ENCODE measurements at regions not wholly inside any gene's neighbourhood (a gene's known extent, or its start where the extent isn't known, plus 50 kb on each side); places are given as distances from the start of the nearest gene placed in this dataset.

DNA sequence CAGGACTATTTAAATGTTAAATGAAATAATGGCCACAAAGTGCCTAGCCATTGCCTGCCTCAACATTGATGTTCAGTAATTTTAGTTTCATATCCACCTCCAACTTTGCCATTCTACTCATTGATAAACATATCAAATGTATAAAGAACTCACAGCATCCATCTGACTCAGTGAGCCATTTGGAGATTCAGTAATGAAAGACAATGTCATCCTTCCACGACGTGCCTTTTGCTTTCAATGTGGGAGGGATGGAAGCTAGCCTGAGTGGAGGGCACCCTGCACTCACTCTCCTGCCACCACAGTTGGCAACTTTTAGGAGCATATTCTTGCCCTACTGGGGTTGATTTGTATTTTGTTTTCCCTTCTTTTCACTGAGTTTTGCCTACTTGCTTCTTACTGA is 151.5 kb downstream of the GLUL start:
- H3K27me3 ChIP-seq (ENCODE audit: control insufficient read depth, extremely low read depth, insufficient read depth, low read length) = no peaks in the 10 kb centered on the region
- H4K20me1 ChIP-seq (ENCODE audit: control insufficient read depth, extremely low read depth, insufficient read depth, low read length) = no peaks in the 10 kb centered on the region
- H3K4me2 ChIP-seq (ENCODE audit: control insufficient read depth, extremely low read depth, insufficient read depth, low read depth, low read length) = no peak overlapping the region
- no peaks in the 10 kb centered on the region for H3K79me2 ChIP-seq (ENCODE audit: control insufficient read depth, insufficient read depth, low read length)
- H3K9me3 ChIP-seq (ENCODE audit: control insufficient read depth, low read depth, low read length) = no peaks in the 10 kb centered on the region
- no peaks in the 10 kb centered on the region for H3K9me1 ChIP-seq (ENCODE audit: control insufficient read depth, extremely low read depth, insufficient read depth, low read length)
- no peaks in the 10 kb centered on the region for H3K36me3 ChIP-seq (ENCODE audit: control insufficient read depth in 2 of 2, extremely low read depth in 1 of 2, insufficient read depth in 2 of 2, low read length in 2 of 2)
- no peak overlapping the region for H3K4me3 ChIP-seq (ENCODE audit: control insufficient read depth in 2 of 3, extremely low read depth in 1 of 3, insufficient read depth in 2 of 3, low read depth in 1 of 3, low read length in 3 of 3)
- no peak overlapping the region for H3K9ac ChIP-seq (ENCODE audit: control insufficient read depth, extremely low read depth, insufficient read depth, low read length)
- H3K4me1 ChIP-seq (ENCODE audit: control insufficient read depth, extremely low read depth, insufficient read depth, low read length) = peaks cover 11% of the 10 kb centered on the region
- H3K27ac ChIP-seq (ENCODE audit: control insufficient read depth, insufficient read depth, low read length) = no peak overlapping the region
- TF ChIP-seq, protein P1, sequence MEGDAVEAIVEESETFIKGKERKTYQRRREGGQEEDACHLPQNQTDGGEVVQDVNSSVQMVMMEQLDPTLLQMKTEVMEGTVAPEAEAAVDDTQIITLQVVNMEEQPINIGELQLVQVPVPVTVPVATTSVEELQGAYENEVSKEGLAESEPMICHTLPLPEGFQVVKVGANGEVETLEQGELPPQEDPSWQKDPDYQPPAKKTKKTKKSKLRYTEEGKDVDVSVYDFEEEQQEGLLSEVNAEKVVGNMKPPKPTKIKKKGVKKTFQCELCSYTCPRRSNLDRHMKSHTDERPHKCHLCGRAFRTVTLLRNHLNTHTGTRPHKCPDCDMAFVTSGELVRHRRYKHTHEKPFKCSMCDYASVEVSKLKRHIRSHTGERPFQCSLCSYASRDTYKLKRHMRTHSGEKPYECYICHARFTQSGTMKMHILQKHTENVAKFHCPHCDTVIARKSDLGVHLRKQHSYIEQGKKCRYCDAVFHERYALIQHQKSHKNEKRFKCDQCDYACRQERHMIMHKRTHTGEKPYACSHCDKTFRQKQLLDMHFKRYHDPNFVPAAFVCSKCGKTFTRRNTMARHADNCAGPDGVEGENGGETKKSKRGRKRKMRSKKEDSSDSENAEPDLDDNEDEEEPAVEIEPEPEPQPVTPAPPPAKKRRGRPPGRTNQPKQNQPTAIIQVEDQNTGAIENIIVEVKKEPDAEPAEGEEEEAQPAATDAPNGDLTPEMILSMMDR (optimal IDR thresholded peaks at IDR 0.05 in 1 of 3, IDR thresholded peaks at IDR 0.05 in 1 of 3, conservative IDR thresholded peaks at IDR 0.05 in 1 of 3; ENCODE audit: extremely low read depth in 1 of 3, insufficient read depth in 2 of 3, low read length in 3 of 3) = no peak
- TF ChIP-seq EZH2 (IDR thresholded peaks at IDR 0.05; ENCODE audit: low read length) = no peak
- dilution Hi-C loops (cut with MboI; ENCODE audit: extremely low pct_ligation_motif_present, low sequenced_read_pairs) = no loop called here
- DNase-seq (ENCODE audit: low read depth, low spot score) (no peak), FAIRE-seq (no peak)
- H2AFZ ChIP-seq (ENCODE audit: control insufficient read depth, low read length) = no peak overlapping the region

DNA sequence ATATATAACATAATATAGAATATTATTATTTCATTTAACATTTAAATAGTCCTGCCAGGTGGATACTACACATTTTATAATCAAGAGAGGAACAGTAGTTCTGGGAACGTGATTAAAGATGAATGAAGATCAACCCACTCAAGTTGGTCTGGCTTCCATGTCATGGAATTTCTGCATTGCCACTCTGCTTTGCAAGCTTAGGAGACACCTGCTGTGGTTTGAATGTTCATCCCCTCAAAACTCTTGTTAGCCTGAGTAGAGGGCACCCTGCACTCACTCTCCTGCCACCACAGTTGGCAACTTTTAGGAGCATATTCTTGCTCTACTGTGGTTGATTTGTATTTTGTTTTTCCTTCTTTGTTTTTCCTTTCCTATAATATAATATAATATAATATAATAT is 153.2 kb downstream of the GLUL start:
- H3K9ac ChIP-seq (ENCODE audit: control insufficient read depth, extremely low read depth, insufficient read depth, low read length) = no peak overlapping the region
- no peaks in the 10 kb centered on the region for H3K9me3 ChIP-seq (ENCODE audit: control insufficient read depth, low read depth, low read length)
- FAIRE-seq (no peak), DNase-seq (ENCODE audit: low read depth, low spot score) (no peak)
- no peaks in the 10 kb centered on the region for H3K9me1 ChIP-seq (ENCODE audit: control insufficient read depth, extremely low read depth, insufficient read depth, low read length)
- peaks cover 11% of the 10 kb centered on the region for H3K4me1 ChIP-seq (ENCODE audit: control insufficient read depth, extremely low read depth, insufficient read depth, low read length)
- no peaks in the 10 kb centered on the region for H3K36me3 ChIP-seq (ENCODE audit: control insufficient read depth in 2 of 2, extremely low read depth in 1 of 2, insufficient read depth in 2 of 2, low read length in 2 of 2)
- no peaks in the 10 kb centered on the region for H3K79me2 ChIP-seq (ENCODE audit: control insufficient read depth, insufficient read depth, low read length)
- no peak overlapping the region for H3K4me3 ChIP-seq (ENCODE audit: control insufficient read depth in 2 of 3, extremely low read depth in 1 of 3, insufficient read depth in 2 of 3, low read depth in 1 of 3, low read length in 3 of 3)
- H2AFZ ChIP-seq (ENCODE audit: control insufficient read depth, low read length) = no peak overlapping the region
- H4K20me1 ChIP-seq (ENCODE audit: control insufficient read depth, extremely low read depth, insufficient read depth, low read length) = no peaks in the 10 kb centered on the region
- no peak overlapping the region for H3K27ac ChIP-seq (ENCODE audit: control insufficient read depth, insufficient read depth, low read length)
- dilution Hi-C loops (cut with MboI; ENCODE audit: extremely low pct_ligation_motif_present, low sequenced_read_pairs) = no loop called here
- H3K4me2 ChIP-seq (ENCODE audit: control insufficient read depth, extremely low read depth, insufficient read depth, low read depth, low read length) = no peak overlapping the region
- no peaks in the 10 kb centered on the region for H3K27me3 ChIP-seq (ENCODE audit: control insufficient read depth, extremely low read depth, insufficient read depth, low read length)
- no peak for TF ChIP-seq EZH2 (IDR thresholded peaks at IDR 0.05; ENCODE audit: low read length)
- TF ChIP-seq, protein P1 (optimal IDR thresholded peaks at IDR 0.05 in 1 of 3, IDR thresholded peaks at IDR 0.05 in 1 of 3, conservative IDR thresholded peaks at IDR 0.05 in 1 of 3; ENCODE audit: extremely low read depth in 1 of 3, insufficient read depth in 2 of 3, low read length in 3 of 3) = no peak

Measured in keratinocyte (primary cell).